HEK293T (cell line): ENCODE measurements at regions not wholly inside any gene's neighbourhood (a gene's known extent, or its start where the extent isn't known, plus 50 kb on each side); places are given as distances from the start of the nearest gene placed in this dataset.

Experiments
- ARNT ChIP-seq: fragments of 450-650 bp; IDR thresholded peaks from 2 replicates; pipeline ENCODE4 v1.6.1; 2017; ENCODE audit warnings: mild to moderate bottlenecking
- BHLHE40 ChIP-seq: fragments of 450-650 bp; IDR thresholded peaks from 2 replicates; pipeline ENCODE4 v1.6.1; 2016; ENCODE audit warnings: mild to moderate bottlenecking, moderate library complexity, borderline replicate concordance
- CTBP1 ChIP-seq: fragments of 450-650 bp; IDR thresholded peaks from 2 replicates; pipeline ENCODE4 v1.6.1; 2016; ENCODE audit warnings: borderline replicate concordance
- ELF4 ChIP-seq: fragments of 450-650 bp; IDR thresholded peaks from 2 replicates; pipeline ENCODE4 v1.6.1; 2017; ENCODE audit warnings: antibody characterized with exemption
- FOXA1 ChIP-seq: fragments of 450-650 bp; IDR thresholded peaks from 2 replicates; pipeline ENCODE4 v1.6.1; 2016; ENCODE audit warnings: mild to moderate bottlenecking
- FOXK2 ChIP-seq: fragments of 450-650 bp; IDR thresholded peaks from 2 replicates; pipeline ENCODE4 v1.6.1; 2016; ENCODE audit warnings: mild to moderate bottlenecking
- FOXM1 ChIP-seq: fragments of 450-650 bp; IDR thresholded peaks from 2 replicates; pipeline ENCODE4 v1.6.1; 2017; ENCODE audit warnings: mild to moderate bottlenecking, borderline replicate concordance
- HDGF ChIP-seq: fragments of 450-650 bp; IDR thresholded peaks from 2 replicates; pipeline ENCODE4 v1.6.1; 2017; ENCODE audit warnings: antibody characterized with exemption, borderline replicate concordance
- L3MBTL2 ChIP-seq: fragments of 450-650 bp; conservative IDR thresholded peaks from 2 replicates; pipeline ENCODE4 v1.6.1; 2016; ENCODE audit warnings: mild to moderate bottlenecking
- NFRKB ChIP-seq: fragments of 450-650 bp; IDR thresholded peaks from 2 replicates; pipeline ENCODE4 v1.6.1; 2016; ENCODE audit warnings: mild to moderate bottlenecking, moderate library complexity
- SP1 ChIP-seq: fragments of 450-650 bp; IDR thresholded peaks from 2 replicates; pipeline ENCODE4 v1.6.1; 2017
- SUZ12 ChIP-seq: fragments of 450-650 bp; IDR thresholded peaks from 2 replicates; pipeline ENCODE4 v1.6.1; 2016; ENCODE audit warnings: mild to moderate bottlenecking
- TF ChIP-seq, protein P1 (sequence below): fragments of 450-650 bp; IDR thresholded peaks from 2 replicates; pipeline ENCODE4 v1.6.1; 2016

DNA sequence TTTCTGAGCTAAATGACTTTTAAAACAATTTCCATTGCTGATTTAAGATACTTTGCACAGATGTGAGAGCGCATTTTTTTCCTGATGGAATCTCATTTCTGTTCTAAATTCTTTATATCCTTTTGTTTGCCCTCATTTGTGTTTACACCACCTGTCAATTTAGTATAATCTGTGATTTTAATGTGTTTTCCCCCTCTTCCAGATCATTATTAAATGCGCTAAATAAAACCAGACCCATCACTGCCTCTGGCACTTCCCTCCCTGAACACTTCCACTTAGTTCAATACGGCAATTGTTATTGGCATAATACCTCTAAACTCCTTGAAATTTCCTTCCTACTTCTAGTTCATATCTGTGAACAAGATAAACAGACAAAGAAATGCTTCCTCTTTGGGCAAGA lies 186.9 kb upstream of the ADGRL2 start:
- no peak for TF ChIP-seq SUZ12
- no peak for TF ChIP-seq SP1
- TF ChIP-seq, protein P1, sequence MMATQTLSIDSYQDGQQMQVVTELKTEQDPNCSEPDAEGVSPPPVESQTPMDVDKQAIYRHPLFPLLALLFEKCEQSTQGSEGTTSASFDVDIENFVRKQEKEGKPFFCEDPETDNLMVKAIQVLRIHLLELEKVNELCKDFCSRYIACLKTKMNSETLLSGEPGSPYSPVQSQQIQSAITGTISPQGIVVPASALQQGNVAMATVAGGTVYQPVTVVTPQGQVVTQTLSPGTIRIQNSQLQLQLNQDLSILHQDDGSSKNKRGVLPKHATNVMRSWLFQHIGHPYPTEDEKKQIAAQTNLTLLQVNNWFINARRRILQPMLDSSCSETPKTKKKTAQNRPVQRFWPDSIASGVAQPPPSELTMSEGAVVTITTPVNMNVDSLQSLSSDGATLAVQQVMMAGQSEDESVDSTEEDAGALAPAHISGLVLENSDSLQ: no peak
- no peak for TF ChIP-seq ELF4
- TF ChIP-seq CTBP1: no peak
- TF ChIP-seq BHLHE40: no peak
- no peak for TF ChIP-seq NFRKB
- TF ChIP-seq FOXK2: no peak
- TF ChIP-seq FOXA1: no peak
- TF ChIP-seq L3MBTL2: no peak
- no peak for TF ChIP-seq ARNT
- no peak for TF ChIP-seq HDGF
- no peak for TF ChIP-seq FOXM1
